Mucosa of descending colon (tissue), 3 donors: ENCODE measurements at regions not wholly inside any gene's neighbourhood (a gene's known extent, or its start where the extent isn't known, plus 50 kb on each side); places are given as distances from the start of the nearest gene placed in this dataset.

Experiments used
- ATAC-seq: fragments of 200-7000 bp; cut with Tn5 transposase; one replicate; pipeline ENCODE4 v1.9.1; 2020; ENCODE audit warnings: mild to moderate bottlenecking, moderate library complexity
- DNase-seq, 3 donors: peaks; one replicate each; pipeline ENCODE4 v3.0.0-alpha.2; 2020
- H3K36me3 ChIP-seq: fragments of 200-600 bp; one replicate; pipeline ENCODE4 v1.8.0; 2021; ENCODE audit warnings: low read depth, mild to moderate bottlenecking
- H3K4me1 ChIP-seq: fragments of 200-600 bp; one replicate; pipeline ENCODE4 v1.8.0; 2021; ENCODE audit warnings: low read depth, mild to moderate bottlenecking
- H3K4me3 ChIP-seq: fragments of 200-600 bp; one replicate; pipeline ENCODE4 v1.8.0; 2021; ENCODE audit warnings: mild to moderate bottlenecking
- H3K9me3 ChIP-seq: fragments of 200-600 bp; one replicate; pipeline ENCODE4 v1.8.0; 2021; ENCODE audit warnings: mild to moderate bottlenecking
- CTCF ChIP-seq: fragments of 200-600 bp; IDR thresholded peaks from one replicate; pipeline ENCODE4 v1.8.0; 2022; ENCODE audit warnings: antibody characterized with exemption, mild to moderate bottlenecking
- intact Hi-C, 2 donors: fragments of 100-400 bp; cut with DNase I in 1 of 2; cut with micrococcal nuclease in 1 of 2; formaldehyde crosslinking; loops; one replicate each; pipeline versions ENCODE4 v1.11.0 to v1.11.1; 2022; cut with DNase I, micrococcal nuclease
- donor health status: DM: no; HTN: no; CAD: no; lungs with moderate emphysema.
- donor health status: DM: no; HTN: no; CAD: no.
- donor health status: DM: no; HTN: yes; CAD: no.

GRCh38 chr4:180380733-180381132 lies 1862.5 kb upstream of the TENM3 start:
- no peak overlapping the region for H3K4me3 ChIP-seq
- ATAC-seq, result no peak
- DNase-seq, result no peak
- no peaks in the 10 kb centered on the region for H3K4me1 ChIP-seq
- no peaks in the 10 kb centered on the region for H3K36me3 ChIP-seq
- H3K9me3 ChIP-seq, result no peaks in the 10 kb centered on the region
- no peak for TF ChIP-seq CTCF
- intact Hi-C loops, result no loop called here

DNA sequence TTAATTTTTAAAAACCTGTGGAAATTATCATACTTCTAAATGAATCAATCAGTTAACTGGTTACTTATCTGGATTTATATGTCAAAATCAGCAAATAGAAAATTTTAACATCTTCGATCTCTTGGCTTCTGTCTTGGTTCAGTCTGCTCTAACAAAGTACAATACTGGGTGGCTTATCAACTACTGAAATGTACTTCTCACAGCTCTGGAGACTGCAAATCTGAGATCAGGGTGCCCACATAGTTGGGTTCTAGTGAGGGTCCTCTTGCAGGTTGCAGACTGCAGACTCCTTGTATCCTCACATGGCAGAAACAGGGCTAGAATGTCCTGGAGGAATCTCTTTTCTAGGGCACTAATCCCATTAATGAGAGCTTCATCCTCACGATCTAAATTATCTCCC lies 1851.6 kb upstream of the TENM3 start:
- DNase-seq (no peak), ATAC-seq (no peak)
- Histone ChIP-seq H3K36me3 (no peaks in the 10 kb centered on the region), H3K4me3 (no peak overlapping the region), H3K4me1 (no peaks in the 10 kb centered on the region), H3K9me3 (no peaks in the 10 kb centered on the region)
- intact Hi-C loops, result no loop called here
- TF ChIP-seq CTCF, result no peak

- intact Hi-C loops, result no loop called here
- H3K4me1 ChIP-seq, result no peaks in the 10 kb centered on the region
- DNase-seq (no peak), ATAC-seq (no peak)
- TF ChIP-seq CTCF, result no peak
- H3K9me3 ChIP-seq, result no peaks in the 10 kb centered on the region
- no peak overlapping the region for H3K4me3 ChIP-seq
- H3K36me3 ChIP-seq, result no peaks in the 10 kb centered on the region
These were observed 1848.9 kb upstream of the TENM3 start for GRCh38 chr4:180394312-180394711.

DNA sequence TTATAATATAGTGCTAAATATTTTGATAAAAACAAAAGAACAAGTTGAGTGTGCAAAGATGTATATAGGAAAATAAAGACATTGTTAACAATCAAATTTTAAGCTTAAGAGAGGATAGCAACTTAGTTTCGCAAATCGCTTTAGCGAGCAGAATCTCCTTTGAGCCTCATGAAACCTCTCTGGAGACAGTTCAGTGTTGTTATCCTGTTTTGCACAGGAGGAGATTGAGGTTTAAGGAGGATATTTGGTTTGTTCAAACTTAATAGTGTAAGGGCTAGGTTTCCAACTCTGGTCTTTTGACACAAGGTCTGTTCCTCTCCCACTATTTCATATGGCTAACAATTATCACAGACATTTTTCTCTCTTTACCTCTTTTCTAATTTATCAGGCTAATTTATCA lies 1848.5 kb upstream of the TENM3 start:
- Histone ChIP-seq H3K4me1 (no peaks in the 10 kb centered on the region), H3K36me3 (no peaks in the 10 kb centered on the region), H3K4me3 (no peak overlapping the region), H3K9me3 (no peaks in the 10 kb centered on the region)
- no peak for TF ChIP-seq CTCF
- intact Hi-C loops, result no loop called here
- ATAC-seq (no peak), DNase-seq (no peak)

DNA sequence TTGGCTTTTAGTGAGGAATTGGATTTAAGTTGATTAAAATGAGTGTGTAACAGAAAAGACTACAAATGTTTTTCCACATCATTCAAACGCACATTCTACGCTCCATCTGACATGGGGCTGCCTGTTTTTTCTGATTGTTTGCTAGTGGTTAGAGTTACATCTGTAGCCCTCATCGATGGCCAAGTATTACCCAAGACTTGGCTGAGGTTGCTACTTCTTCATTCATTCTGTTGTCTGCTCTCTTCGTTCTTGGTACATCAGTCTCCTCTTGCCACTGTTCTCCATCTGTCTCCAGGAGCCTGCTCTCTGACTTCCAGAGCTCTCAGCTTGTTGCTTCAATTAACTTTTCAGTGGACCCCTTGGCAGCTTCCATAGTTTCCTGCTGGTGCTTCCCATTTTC lies 1844.6 kb upstream of the TENM3 start:
- intact Hi-C loops, result no loop called here
- no peaks in the 10 kb centered on the region for H3K36me3 ChIP-seq
- H3K4me3 ChIP-seq, result no peak overlapping the region
- no peaks in the 10 kb centered on the region for H3K9me3 ChIP-seq
- no peak for ATAC-seq
- H3K4me1 ChIP-seq, result no peaks in the 10 kb centered on the region
- no peak for DNase-seq
- no peak for TF ChIP-seq CTCF

DNA sequence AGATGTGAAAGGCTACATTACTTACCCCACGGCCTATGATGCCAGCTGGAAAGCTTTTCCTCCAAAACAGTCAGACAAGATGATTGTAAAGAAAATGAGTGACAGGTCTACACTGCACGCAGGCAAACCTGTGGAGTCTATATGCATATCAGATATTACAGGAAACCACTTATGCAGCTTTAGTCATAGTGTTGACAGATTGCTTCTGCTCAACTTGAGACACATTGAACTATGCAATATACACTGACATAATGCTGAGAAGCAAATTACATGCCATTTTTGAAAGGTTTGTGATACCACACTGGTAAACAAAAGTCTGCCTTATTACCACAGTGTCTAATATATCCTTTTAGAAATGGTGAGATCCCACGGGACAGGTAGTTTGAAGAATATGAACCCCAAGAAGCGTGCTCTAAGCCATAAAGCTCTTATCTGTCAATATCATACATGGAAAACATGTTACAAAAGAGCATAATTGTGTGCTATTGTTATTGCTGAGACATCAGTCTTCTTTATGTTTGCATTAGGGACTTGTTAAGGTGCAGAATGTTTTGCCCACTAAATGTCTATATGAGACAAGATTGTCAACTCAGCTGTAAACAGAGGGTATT lies 1835.8 kb upstream of the TENM3 start:
- H3K4me3 ChIP-seq, result no peak overlapping the region
- no peak for TF ChIP-seq CTCF

More for the DNA sequence above, 1835.8 kb upstream of the TENM3 start:
- Histone ChIP-seq H3K36me3 (no peaks in the 10 kb centered on the region), H3K9me3 (no peaks in the 10 kb centered on the region), H3K4me1 (no peaks in the 10 kb centered on the region)
- ATAC-seq (no peak), DNase-seq (no peak)
- intact Hi-C loops, result no loop called here
